Kidney glomerular epithelial cell (primary cell): ENCODE measurements at regions not wholly inside any gene's neighbourhood (a gene's known extent, or its start where the extent isn't known, plus 50 kb on each side); places are given as distances from the start of the nearest gene placed in this dataset.

Experiments used
- DNase-seq: peaks from one replicate; lab custom pipeline; 2025; lab: John Stamatoyannopoulos, UW

DNA sequence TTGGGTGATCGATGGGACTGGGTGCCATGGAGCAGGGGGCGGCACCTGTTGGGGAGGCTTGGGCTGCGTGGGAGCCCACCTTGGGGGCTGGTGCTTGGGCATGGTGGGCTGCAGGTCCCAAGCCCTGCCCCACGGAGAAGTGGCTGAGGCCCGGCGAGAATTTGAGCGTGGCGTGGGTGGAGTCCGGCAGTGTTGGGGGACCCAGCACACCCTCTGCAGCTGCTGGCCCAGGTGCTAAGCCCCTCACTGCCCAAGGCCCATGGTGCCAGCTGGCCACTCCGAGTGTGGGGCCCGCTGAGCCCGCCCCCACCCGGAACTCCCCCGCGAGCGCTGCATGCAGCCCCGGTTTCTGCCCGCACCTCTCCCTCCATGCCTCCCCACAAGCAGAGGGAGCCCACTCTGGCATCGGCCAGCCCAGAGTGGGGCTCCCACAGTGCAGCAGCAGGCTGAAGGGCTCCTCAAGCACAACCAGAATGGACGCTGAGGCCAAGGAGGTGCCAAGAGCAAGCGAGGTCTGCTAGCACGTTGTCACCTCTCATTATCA, 1178.6 kb upstream of the CDH10 start:
- DNase-seq = no peak
